Kidney epithelial cell (primary cell): ENCODE measurements at regions not wholly inside any gene's neighbourhood (a gene's known extent, or its start where the extent isn't known, plus 50 kb on each side); places are given as distances from the start of the nearest gene placed in this dataset.
"Not testable (repeated sequence)": the region's sequence is repeated elsewhere in the genome, so short reads cannot be mapped to it uniquely, and the experiment has no call there.

Experiments
- DNase-seq: peaks from one replicate; pipeline ENCODE4 v3.0.0-alpha.2; 2010; ENCODE audit warnings: low read depth
- H3K27me3 ChIP-seq: 2 replicates; pipeline ENCODE4 v1.6.0; 2011; ENCODE audit warnings: low read length; ENCODE audit not compliant: control insufficient read depth, insufficient read depth
- H3K36me3 ChIP-seq: 2 replicates; pipeline ENCODE4 v1.5.1; 2011; ENCODE audit warnings: low read length; ENCODE audit not compliant: control insufficient read depth, insufficient read depth
- H3K4me3 ChIP-seq: 2 replicates; pipeline ENCODE4 v1.5.1; 2011; ENCODE audit warnings: low read depth, mild to moderate bottlenecking, control low read depth, low read length
- CTCF ChIP-seq: IDR thresholded peaks from 2 replicates; pipeline ENCODE4 v1.5.1; 2011; ENCODE audit warnings: mild to moderate bottlenecking, moderate library complexity, low read length, control low read depth, inconsistent platforms; ENCODE audit not compliant: insufficient read depth, poor library complexity, severe bottlenecking

GRCh38 chr13:19362946-19363510 lies 181.4 kb upstream of the TUBA3C start:
- Histone ChIP-seq H3K27me3 (no peaks in the 10 kb centered on the region), H3K4me3 (no peak overlapping the region), H3K36me3 (no peaks in the 10 kb centered on the region)
- DNase-seq: no peak
- TF ChIP-seq CTCF: no peak

- not testable (repeated sequence) for H3K36me3 ChIP-seq, H3K4me3 ChIP-seq, H3K27me3 ChIP-seq, DNase-seq
These were observed 178.1 kb upstream of the TUBA3C start for GRCh38 chr13:19359697-19360096.

GRCh38 chr13:19345916-19346422 lies 164.3 kb upstream of the TUBA3C start:
- TF ChIP-seq CTCF: no peak
- no peaks in the 10 kb centered on the region for H3K36me3 ChIP-seq
- peaks cover 3% of the 10 kb centered on the region for H3K27me3 ChIP-seq
- DNase-seq: no peak
- no peak overlapping the region for H3K4me3 ChIP-seq

- Histone ChIP-seq H3K27me3 (peaks cover 3% of the 10 kb centered on the region), H3K4me3 (no peak overlapping the region), H3K36me3 (no peaks in the 10 kb centered on the region)
- DNase-seq: no peak
- no peak for TF ChIP-seq CTCF
These were observed 163.5 kb upstream of the TUBA3C start for GRCh38 chr13:19345158-19345557.

GRCh38 chr13:19344585-19345120 lies 163.0 kb upstream of the TUBA3C start:
- DNase-seq, H3K27me3 ChIP-seq, H3K36me3 ChIP-seq: not testable (repeated sequence)
- peak overlapping the region; percentile 17 for H3K4me3 ChIP-seq

GRCh38 chr13:19332378-19332777 lies 150.8 kb upstream of the TUBA3C start:
- Histone ChIP-seq H3K36me3 (no peaks in the 10 kb centered on the region), H3K4me3 (no peak overlapping the region), H3K27me3 (no peaks in the 10 kb centered on the region)
- no peak for DNase-seq
- TF ChIP-seq CTCF: no peak

GRCh38 chr13:19329365-19329764 lies 147.7 kb upstream of the TUBA3C start:
- no peak for TF ChIP-seq CTCF
- no peak for DNase-seq
- Histone ChIP-seq H3K27me3 (no peaks in the 10 kb centered on the region), H3K36me3 (no peaks in the 10 kb centered on the region), H3K4me3 (no peak overlapping the region)
